CD4-positive, alpha-beta T cell treated with Interleukin-6 at 100 ng/mL for 8 hours (primary cell): ENCODE measurements at regions not wholly inside any gene's neighbourhood (a gene's known extent, or its start where the extent isn't known, plus 50 kb on each side); places are given as distances from the start of the nearest gene placed in this dataset.
A peak's percentile ranks its signal among the peaks of the same experiment; 100 is the strongest.

Source experiments
- DNase-seq: peaks from one replicate; pipeline ENCODE4 v3.0.0-alpha.2; 2020; ENCODE audit warnings: mixed read lengths, low spot score

GRCh38 chr13:73748404-73748803 is 385.8 kb downstream of the KLF12 start:
- DNase-seq: no peak

DNA sequence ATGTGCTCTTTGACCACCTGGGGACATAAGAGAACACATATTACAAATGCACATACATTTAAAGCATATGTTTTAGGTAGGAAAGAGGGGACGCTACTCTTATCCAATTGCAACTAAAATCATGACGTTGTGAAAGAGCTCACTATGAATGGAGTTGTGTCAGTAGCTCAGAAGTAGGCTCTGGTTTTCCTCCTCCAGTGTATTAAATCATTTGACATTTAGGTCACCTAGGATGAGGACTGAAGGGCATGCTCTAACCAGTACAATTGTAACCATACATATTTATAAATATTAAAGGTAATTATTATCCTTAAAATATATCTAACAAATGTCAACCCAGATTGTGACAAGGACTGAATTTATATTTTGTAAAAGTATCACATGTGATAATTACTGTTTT is 389.0 kb downstream of the KLF12 start:
- no peak for DNase-seq

- DNase-seq: no peak
Measured at GRCh38 chr13:73742982-73743381, 391.2 kb downstream of the KLF12 start.

- DNase-seq: no peak
Measured at GRCh38 chr13:73741742-73742141, 392.5 kb downstream of the KLF12 start.

DNA sequence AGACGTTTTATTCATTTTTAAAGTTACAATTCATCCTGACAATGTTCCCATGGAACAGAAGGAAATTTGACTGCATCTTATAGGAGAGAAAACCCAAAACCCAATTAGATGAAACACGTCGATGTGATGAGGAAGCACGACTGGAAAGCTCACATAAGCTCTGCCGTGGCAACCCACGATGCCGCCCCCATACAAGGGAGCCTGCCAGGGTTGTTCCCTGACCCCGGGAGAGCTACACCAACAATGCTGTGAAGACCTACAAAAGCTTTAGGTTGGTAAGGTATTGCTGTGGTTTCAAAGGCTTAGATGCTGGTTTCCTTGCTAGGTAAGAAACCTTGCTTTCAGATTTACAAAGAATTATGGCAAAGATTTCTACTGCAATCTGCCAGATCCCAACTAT is 393.1 kb downstream of the KLF12 start:
- DNase-seq: no peak

DNA sequence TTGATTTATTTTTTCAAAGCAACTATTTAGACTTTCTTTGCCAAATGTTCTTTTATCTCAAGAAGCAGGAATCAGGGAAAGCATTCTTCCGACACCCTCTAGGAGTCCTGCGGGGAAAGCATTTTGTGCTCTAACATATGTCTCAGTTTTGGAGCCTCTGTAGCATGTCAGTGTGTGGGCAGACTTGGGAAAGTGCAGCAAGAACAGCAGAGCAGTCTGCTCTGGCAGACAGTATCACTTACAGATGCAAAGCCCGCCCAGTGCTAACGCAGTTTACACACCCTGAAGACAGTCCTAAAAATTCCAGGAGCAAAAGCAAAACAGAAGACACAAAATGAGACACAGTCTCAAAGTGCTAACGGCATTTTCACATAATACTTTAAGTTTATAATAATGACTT is 393.5 kb downstream of the KLF12 start:
- no peak for DNase-seq

GRCh38 chr13:73739394-73739793 is 394.8 kb downstream of the KLF12 start:
- no peak for DNase-seq

- no peak for DNase-seq
Measured at GRCh38 chr13:73738626-73739025, 395.6 kb downstream of the KLF12 start.

- no peak for DNase-seq
Measured at GRCh38 chr13:73737214-73737613, 397.0 kb downstream of the KLF12 start.

DNA sequence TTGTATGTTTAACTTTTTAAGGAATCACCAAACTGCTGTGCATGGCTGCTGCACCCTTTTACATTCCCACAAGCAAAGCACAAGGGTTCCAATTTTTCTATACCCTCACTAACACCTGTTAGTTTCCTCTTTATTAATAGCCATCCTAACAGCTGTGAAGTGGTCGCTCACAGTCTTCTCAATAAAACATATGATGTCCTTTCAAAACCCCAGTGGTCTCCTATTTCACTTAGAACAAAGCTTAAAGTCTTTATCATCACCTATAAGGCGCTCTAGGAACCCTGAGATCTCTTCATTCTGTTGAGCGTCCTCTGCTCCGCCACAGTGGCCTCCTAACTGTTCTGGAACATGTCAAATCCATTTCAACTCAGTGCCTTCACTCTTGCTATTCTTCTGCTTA is 400.5 kb downstream of the KLF12 start:
- no peak for DNase-seq

DNA sequence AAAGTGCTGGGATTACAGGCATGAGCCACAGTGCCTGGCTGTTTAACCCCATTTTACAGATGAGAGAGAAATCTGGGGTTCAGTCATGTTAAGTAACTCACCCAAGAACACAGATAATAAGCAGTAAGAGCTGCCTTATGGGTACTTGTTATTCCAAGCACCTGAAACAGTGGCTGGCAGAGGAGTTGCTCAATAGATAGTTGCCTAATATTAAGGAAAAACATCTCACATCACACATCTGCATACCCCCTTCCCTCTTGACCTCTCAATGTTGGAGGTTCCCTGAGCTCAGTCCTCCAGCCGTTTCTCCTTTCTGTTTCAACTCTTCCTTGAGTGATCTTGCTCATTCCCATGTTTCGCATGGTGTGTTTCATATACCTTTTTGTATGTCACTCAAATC is 401.9 kb downstream of the KLF12 start:
- DNase-seq: no peak

DNA sequence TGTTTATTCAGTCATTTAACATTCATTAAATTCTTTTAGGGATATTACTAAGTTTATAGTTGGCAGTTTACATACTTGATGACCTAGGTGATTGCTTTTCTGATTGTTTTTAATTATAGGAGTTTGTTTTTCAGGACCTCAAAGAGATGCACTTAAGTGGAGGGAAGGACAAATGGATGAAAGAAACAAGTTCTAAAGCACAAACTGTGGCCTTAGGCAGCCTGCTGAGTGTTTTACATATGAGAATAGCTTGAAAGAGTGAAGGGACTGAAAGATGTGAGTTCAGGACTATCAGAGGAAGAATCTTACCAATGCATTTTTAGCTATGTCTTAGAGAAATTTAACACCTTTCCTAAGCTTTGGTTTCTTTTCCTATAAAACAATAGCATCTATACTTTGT is 402.6 kb downstream of the KLF12 start:
- DNase-seq: no peak

GRCh38 chr13:73730014-73730413 is 404.2 kb downstream of the KLF12 start:
- DNase-seq: no peak

DNA sequence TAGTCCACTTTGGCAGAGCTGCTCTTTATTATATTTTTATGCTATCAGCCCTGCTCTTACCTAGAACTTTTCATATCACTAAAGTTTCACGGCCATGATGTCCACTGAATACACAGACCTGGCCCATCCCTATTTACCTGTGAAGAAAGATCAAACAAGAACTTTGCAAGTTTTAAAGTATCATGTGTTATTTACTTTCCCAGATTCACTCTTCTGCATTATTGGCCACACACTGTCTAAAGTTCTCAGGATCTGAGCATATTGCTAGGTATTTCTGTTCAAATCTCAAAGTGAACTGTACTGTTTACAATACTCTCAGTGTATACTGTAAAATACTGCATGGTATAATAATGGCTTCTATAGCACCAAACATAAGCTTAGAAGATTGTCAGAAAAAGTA is 405.2 kb downstream of the KLF12 start:
- DNase-seq: no peak

DNA sequence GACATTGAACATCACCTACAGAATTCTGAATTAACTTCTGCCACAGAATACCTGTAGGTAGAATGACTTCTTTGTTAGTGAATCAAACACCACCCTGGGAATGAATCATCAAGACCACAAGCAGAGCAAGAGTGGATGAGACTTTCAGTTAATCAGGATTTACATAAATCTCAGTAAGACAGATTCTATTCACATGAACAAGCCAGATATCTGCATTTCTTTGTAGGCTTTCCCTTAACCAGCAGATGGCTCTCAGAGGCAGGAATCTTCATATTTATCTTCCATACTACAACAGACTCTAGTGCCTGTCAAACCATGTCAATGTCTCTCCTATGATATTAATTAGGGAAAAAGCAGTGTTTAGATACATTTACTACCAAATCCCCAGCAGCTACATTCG is 412.1 kb downstream of the KLF12 start:
- DNase-seq: peak; percentile 35

GRCh38 chr13:73721571-73721970 is 412.6 kb downstream of the KLF12 start:
- DNase-seq: no peak

DNA sequence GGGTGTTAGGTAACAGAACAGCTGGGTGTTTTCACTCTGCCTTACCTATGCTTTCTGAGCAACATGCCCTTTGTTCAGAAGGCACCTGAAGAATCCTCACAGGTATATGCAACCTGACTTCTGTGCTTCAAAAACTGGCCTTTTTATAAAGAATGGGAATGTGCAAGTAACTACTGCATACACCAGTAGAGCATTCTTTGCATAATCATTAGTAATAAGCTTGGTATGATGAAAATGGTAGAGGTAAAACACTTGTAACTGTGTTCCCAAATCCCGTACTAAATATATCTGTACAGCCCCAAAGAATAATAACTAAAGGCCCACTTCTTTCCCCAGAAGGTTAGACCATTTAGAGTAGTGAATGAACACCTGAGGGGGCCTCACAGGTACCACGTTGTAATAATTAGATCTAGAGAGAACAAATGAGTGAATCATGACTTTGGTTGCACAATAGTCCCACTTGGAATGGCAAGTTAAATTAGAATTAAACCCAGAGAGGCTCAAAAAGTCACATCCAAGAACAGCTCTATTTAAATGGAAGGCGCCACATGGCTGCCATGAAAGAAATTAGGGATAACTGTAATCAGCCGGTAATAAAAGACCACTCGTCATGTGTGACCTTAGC is 413.9 kb downstream of the KLF12 start:
- DNase-seq: no peak

DNA sequence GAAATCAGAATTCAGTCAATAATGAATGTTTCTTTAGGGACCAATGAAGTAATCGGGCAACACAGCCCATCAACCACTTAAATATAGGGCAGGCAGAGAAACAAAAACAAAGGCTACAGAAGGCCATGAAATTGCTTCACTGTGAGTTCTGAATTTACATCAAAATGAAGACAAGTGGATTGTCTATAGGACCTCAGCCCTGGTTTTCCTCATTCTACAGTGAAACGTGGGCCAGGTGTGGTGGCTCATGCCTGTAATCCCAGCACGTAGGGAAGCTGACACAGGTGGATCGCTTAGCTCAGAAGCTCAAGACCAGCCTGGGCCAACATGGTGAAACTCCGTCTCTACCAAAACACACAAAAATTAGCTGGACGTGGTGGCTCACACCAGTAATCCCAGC is 416.0 kb downstream of the KLF12 start:
- no peak for DNase-seq

- peak; percentile 28 for DNase-seq
Measured at GRCh38 chr13:73717632-73718031, 416.6 kb downstream of the KLF12 start.

DNA sequence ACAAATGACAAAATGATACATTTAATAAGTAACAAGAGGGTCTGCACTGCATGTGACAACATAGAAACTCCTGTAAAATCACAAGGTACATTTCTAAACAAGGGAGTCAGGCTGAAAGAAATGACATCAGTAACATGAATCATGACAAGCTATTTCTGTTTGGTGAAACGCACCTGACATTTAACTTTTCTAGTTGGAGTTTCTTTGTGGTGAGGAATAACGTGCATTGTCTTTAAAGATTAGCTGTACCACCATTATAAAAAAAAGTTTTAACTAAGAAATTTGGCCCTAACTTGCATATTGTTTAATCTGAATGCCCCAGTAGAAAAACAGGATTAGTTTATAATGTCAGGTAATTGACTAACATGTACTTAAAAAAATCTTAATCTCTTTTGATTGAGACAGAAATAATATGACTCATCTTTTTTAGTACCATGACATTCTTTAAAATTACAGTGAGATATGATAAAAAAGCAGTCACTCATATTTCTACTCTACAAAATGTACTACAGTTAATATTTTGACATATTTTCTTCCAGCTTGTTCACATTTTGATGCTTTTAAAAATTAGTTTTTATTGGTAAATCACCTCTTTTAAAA is 418.2 kb downstream of the KLF12 start:
- peak; percentile 18 for DNase-seq

DNA sequence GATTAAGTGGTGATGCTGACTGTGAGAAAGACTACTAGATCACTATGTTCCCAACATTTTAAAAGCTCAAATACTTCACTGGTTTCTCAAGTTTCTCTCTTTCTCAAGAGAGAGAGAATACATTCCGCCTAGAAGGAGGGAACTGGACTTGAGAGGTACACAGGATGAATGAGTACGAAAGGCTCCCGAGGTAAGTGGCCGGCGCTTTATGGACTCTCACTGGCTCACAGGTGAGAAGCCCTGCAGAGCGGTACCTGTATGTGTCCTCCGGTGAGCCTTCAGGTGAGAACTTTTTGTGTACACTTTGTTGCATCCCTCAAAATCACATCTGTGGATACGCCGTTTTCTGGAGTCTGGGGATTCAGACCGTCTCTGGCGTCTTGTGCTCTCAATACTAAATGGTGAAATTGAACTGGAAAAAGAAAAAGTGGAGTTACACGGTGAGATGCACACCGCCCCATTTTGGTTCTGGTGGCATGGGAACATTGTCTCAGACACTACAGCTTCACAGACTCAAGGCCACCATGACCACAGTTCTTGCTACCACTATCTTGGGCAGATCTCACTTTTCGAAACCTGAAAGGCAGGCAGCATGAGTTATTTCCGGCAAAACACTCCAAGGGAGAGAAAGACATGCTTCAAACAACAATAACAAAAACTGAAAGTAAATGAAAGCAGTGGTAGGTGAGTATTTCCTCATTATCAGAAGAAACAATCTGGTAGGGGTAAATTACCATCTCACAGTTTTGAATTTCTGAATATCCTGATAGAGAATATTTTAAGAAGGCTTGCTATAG is 418.9 kb downstream of the KLF12 start:
- DNase-seq: peak; percentile 67

DNA sequence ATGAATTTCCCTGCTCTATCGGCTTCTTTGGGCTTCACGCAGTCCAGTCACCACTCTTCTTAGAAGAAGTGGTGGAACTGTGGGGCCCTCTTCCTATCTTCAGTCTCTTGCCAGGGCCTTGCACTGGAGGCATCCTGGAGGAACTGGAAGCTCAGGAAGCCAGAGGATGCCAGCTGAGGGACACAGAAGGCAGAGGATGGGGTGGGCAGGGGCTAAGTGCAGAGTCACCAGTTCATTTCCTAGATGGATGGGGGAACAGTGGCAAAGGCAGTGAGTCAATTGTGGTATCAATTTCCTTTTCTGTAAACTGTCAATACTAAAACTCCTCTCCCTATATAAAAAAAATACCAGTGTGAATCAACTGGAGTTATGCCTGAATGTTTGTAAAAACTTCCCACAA is 419.7 kb downstream of the KLF12 start:
- no peak for DNase-seq

DNA sequence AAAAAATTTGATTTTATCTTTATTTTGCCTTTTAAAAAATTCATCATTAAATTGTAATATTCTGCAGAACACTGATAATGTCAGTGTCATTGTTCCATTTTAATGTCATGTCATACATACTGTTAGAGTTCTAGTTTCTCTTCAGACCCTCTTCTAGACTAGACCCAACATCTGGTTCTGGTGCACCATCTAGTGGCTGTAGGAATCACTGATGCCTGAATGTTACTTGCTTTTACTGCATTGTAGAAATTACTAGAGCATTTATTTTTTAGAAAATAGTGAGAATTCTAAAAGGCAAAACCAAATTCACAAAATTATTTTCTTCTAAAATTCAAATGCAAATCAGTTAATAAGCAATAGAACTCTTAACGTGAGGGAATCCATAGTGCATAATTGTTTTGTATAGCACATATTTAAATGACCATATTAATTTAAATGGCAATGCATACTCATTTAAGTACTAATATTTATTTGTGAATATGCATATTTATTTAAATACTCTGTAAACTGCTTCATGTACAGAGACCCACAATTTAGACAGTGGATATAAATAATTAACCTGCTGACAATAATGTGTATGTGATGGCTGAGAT is 425.7 kb downstream of the KLF12 start:
- peak; percentile 65 for DNase-seq
